ENCODE measurements at regions not wholly inside any gene's neighbourhood (a gene's known extent, or its start where the extent isn't known, plus 50 kb on each side); places are given as distances from the start of the nearest gene placed in this dataset.

DNA sequence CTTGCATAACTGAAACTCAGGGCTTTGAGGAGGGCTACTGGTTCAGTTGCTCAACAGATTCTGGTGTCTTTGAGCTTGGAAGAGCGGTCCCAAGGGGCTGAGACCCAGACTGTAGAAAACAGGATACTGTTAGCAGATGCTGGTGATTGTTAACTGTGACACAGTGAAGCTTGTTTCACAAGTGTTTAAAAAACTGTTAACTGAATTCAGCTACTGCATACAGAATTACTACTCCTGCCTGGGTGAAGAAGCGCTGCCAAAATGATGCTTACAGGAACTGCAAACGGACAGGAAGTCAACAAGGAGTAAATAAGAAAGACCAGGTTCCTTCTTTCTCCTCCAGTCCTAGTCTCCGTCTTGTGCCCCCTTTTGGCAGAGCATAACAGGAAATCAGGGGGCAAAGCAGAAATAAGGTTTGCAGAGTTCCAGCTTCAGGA is 195.3 kb upstream of the USP25 start:
- TF ChIP-seq, protein P1, sequence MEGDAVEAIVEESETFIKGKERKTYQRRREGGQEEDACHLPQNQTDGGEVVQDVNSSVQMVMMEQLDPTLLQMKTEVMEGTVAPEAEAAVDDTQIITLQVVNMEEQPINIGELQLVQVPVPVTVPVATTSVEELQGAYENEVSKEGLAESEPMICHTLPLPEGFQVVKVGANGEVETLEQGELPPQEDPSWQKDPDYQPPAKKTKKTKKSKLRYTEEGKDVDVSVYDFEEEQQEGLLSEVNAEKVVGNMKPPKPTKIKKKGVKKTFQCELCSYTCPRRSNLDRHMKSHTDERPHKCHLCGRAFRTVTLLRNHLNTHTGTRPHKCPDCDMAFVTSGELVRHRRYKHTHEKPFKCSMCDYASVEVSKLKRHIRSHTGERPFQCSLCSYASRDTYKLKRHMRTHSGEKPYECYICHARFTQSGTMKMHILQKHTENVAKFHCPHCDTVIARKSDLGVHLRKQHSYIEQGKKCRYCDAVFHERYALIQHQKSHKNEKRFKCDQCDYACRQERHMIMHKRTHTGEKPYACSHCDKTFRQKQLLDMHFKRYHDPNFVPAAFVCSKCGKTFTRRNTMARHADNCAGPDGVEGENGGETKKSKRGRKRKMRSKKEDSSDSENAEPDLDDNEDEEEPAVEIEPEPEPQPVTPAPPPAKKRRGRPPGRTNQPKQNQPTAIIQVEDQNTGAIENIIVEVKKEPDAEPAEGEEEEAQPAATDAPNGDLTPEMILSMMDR (IDR thresholded peaks at IDR 0.05; ENCODE audit: insufficient read depth, low read depth, low read length): no peak
- no peak for TF ChIP-seq EZH2 (IDR thresholded peaks at IDR 0.05; ENCODE audit: insufficient read depth, low read length)

Measured in astrocyte (in vitro differentiated cells and primary cell).